ENCODE measurements at regions not wholly inside any gene's neighbourhood (a gene's known extent, or its start where the extent isn't known, plus 50 kb on each side); places are given as distances from the start of the nearest gene placed in this dataset.

- TF ChIP-seq, protein P1, sequence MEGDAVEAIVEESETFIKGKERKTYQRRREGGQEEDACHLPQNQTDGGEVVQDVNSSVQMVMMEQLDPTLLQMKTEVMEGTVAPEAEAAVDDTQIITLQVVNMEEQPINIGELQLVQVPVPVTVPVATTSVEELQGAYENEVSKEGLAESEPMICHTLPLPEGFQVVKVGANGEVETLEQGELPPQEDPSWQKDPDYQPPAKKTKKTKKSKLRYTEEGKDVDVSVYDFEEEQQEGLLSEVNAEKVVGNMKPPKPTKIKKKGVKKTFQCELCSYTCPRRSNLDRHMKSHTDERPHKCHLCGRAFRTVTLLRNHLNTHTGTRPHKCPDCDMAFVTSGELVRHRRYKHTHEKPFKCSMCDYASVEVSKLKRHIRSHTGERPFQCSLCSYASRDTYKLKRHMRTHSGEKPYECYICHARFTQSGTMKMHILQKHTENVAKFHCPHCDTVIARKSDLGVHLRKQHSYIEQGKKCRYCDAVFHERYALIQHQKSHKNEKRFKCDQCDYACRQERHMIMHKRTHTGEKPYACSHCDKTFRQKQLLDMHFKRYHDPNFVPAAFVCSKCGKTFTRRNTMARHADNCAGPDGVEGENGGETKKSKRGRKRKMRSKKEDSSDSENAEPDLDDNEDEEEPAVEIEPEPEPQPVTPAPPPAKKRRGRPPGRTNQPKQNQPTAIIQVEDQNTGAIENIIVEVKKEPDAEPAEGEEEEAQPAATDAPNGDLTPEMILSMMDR (IDR thresholded peaks at IDR 0.05): no peak
- TF ChIP-seq POLR2A (IDR thresholded peaks at IDR 0.05): no peak
Measured at GRCh38 chr13:97768134-97768533, 185.3 kb upstream of the IPO5 start.
